ENCODE measurements at regions not wholly inside any gene's neighbourhood (a gene's known extent, or its start where the extent isn't known, plus 50 kb on each side); places are given as distances from the start of the nearest gene placed in this dataset.

DNA sequence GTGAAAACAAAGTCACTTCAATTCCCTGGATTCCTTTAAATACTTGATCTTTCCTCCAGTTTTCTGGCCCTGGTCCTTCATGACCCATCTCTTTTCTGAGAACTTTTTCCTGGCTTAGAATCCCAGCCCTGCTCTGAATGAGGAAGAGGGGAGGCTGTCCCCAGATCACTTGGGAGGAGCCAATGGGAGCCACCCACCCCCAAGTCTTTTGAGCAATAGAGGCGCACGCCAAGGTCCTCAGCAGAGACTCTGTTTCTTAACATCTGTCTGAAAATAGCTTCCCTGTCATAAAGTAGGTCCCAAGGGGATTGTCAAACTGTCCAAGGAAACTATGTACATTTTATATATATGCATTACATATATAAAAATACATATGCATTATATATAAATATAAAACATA, 126.8 kb downstream of the ADRA2A start:
- no peak for DNase-seq (ENCODE audit: low read depth)

DNA sequence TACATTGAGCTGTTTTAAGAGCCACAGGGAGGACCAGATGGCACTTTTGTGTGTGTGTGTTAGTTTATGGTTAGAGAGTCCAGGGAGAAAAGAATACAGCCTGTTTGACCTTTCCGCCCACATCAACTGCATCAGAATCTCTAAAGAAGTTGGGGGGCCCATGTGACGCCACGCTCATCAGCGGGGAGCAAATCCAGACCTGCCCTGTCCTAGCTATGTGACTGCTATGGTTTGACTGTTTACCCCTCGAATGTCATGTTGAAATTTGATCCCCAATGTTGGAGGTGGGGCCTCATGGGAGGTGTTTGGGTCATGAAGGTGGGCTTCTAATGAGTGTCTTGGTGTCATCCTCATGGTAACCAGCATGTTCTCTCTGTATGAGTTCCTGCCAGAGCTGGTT, 128.0 kb downstream of the ADRA2A start:
- DNase-seq (ENCODE audit: low read depth) = no peak

DNA sequence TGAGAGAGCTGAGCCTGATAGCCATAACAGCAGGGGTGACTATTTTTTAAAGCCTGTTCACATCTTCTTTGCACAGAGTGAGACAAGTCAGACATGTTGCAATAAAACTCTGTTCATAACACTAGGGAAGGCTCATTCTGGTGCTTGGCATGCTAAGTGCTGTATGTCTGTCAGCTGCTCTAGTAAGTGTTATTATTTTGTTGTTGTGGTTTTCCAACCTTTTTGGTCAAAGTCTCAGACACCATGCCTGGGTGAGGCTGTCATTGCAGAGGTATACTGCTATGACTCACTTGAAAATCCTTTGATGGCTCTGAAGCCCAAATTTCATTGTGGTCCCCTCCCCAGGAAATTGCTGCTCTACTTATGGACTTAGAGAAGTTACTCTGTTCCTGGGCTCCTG, 129.7 kb downstream of the ADRA2A start:
- no peak for DNase-seq (ENCODE audit: low read depth)

DNA sequence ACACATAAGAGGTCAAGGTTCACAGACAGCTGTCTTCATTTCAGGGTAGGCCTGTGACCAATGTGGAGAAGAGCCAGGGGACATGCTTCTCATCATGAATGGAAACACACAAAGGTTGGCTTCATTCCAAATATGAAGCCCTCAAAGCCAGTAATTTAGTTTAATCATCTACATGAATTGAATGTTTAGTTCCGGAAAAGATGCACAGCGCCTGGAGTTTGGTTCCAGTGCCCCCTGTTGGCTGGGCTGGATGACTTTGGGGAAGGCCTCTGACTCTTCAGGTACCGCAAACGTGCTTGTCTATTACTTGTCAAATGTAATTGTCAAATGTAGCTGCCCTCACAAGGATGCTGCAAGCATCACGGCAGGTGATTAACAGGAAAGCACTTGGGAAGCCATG, 130.7 kb downstream of the ADRA2A start:
- DNase-seq (ENCODE audit: low read depth) = no peak

DNA sequence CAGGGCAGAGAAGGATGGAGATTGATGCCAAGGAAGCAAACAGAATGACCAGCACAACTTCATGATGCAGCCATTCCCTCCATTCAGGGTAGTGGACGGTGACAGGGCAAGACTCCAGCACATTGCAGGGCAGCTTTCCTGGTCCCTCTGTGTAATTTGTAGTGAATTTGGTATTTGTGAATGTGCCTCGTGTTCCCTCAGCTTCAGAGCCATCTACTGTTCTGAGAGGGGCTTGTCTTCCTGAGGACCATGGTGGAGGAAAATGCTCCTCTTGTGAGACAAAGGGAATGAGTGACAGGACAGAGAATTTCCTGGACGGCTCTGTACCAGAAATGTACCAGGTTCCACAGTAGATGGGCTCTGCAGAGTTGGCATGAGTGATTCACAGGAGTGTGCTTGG, 132.1 kb downstream of the ADRA2A start:
- no peak for DNase-seq (ENCODE audit: low read depth)

DNA sequence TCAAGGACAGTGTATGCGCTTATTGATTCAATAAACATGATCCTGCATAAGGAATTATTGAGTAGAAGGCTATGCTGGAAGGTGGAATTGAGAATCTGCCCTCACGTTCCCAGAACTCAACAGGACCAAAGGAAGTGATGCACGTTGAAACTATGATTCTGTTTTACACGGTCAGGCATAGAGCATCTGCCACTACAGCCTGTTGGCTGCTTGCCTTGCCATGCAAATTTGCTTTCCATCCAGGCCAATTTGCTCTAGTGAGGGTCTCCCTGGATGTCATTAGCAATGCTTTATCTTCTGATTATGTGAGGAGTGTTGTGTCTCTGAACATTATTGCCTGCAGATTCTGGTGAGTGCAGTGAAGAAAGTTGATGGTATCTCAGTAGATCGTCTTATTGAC, 132.9 kb downstream of the ADRA2A start:
- no peak for DNase-seq (ENCODE audit: low read depth)

DNA sequence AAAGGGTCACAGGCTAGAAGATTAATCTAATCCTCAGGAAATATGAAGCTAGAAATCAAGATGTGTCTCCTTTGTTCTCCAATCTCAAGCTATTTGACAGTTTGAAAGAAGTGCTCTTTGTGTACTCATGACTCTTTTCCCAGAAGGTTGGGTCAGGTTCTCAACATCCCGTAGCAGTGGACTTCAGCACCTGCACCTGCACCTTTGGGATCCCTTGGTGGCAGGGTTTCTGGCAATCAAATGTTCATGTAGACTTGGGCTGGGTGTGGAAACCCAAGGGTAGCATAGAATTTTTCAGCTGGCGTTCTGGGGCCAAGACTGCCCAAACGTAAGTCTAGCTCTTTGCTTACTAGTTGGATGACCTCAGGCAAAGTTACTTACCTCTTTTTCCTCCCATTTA, 134.4 kb downstream of the ADRA2A start:
- no peak for DNase-seq (ENCODE audit: low read depth)

DNA sequence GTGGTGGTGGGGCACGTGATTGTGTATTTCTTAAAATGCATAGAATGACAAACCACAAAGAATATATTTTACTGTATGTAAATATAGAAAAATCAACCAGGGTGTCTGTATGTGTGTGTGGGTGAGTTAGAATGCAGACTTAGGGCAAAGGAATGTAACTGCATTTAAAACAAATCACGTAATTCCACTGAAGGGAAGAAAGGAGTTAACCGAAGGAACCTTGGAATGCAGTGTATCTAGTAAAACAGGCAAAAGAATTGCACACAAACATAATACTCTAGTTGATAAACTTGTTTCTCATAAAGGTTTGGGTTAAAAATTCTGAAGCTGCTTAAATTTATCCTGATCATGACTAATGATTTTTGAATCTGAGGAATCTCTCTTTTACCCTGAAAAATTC, 134.9 kb downstream of the ADRA2A start:
- no peak for DNase-seq (ENCODE audit: low read depth)

DNA sequence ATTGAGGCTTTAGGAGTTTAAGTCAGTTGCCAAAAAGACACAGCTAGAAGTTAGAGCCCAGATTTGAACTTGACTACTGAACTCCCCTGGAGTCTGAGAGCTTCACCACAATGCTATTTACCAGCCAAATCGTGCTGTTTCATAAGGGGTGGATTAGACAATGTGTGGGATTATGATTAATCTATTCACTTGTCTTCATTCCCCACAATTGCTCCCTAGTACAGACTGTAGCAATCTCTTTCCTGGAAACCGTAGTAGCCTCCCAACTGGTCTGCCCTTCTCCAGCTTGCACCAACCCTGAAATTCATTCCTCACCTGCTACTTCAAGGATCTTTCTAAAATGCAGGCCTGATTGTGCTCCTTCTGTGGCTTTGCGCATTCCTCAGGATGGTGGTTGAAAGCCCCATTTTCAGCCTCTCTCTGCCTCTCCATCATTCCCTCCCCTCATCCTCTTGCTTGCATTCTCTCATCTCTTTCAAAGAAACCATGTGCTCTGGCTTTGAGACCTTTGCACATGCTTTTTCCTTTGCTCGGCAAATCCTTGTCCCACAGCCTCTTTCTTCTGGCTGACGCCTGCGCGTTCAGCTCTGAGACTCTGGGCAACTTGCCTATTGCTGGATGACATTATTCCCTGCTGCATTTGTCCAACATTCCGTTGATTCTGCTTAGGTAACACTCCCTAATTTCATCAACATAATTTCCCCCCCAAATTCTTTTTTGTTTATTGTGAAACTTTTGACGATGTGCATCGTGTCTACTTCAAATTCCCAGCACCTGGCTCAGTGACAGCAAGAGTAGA, 145.1 kb downstream of the ADRA2A start:
- DNase-seq (ENCODE audit: low read depth) = no peak

DNA sequence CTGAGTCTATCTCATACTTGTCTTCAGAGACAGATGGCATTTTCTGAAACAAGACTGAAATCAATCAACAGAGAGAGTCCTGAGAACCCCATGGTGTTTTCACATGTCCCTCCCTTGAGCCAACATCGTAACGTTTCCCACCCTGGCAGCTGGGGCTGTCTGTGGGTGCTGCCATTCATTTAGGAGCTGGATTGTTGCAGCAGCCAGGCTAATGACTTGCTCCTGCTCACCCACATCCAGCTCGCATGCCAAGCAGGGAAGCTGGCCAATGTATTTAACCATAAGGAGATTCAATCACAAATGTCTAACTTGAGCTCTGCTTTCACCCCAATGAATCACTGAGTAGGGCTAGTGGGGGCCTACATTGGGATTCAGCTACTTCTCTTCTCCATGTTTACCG, 146.1 kb downstream of the ADRA2A start:
- DNase-seq (ENCODE audit: low read depth) = no peak

DNA sequence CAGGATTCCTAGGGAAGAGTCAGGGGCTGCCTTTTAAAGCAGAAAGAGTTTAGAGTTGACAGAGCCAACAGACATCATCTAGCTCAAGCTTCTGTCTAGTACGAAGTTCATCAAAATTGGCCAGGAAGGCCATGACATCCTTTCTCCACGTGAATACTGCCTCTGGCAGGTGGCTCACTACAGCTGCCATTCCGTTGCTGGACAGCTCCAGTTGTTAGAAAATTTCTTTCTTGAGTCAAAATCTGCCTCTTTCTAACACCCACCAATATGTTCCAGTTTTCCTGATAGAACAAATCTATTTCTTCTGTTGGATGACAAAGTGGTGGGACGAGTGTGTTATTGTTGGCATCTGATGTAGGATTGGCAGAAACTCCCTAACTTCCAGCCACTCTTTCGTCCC, 154.9 kb downstream of the ADRA2A start:
- no peak for DNase-seq (ENCODE audit: low read depth)

DNA sequence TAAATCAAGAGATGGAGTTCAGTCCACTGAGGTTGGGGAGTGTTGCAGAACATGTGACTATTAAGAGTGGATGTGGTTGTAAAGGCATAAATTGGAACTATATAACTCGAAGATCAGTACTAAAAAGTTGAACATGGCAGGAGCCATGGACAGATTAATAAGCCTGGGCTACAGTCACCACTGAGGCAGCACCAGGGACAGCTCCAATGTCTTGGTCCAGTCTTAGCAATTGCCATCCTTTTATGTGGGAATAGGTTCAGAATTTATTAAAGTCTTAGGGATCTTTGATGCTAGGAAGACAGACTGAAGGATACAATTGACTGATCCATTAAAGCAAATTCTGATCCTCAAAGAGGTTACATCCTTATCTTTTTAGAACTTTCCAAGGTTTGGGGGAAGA, 156.6 kb downstream of the ADRA2A start:
- DNase-seq (ENCODE audit: low read depth) = no peak

DNA sequence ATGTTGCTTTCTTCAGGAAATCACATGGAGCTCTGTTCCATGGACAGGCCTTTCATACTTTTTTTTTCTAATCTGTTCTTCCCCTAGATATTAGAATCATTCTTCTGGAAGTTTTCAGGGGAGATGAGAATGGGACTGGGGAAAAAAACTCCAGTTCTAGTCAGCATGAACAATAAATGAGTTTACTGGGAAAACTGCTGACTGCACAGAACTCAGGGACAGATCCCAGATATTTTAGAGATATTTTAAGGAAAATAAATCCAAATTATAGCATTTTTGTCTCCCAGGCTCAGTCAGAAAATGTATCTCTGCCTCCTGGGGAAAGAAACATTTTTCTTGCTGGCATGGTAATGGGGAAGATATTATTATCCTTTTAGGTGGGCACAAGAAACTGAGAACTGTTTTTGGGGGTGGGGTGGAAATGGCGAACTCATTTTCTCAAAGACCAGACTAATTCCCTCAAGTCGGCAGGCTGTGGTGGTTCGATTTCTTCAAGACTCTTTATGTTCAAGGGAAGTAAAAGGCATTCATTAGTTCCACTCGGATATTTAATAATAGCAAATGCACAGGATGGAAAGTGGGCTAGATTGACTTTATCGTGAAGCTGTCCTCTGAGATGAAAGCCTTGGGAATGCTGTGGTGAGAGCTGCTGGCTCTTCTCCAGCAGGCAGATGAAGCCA, 157.5 kb downstream of the ADRA2A start:
- no peak for DNase-seq (ENCODE audit: low read depth)

DNA sequence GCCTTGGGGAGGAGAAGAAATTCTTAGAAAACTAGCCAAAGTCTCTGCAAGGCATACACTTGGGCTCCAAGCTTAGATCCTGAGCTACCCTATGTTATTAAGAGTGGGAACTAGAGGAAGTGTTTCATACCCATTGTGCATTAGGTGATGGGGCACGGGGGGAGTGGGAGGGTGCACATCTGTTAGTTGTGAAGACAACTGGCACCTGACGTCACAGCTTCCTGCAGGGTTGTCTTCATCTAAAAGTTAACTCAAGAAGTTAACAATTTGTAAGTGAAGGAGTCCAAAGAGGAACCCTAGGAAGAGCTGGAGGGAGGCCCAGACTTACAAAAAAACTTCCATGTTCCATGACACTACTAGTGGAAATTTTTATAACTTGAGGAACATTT, 158.1 kb downstream of the ADRA2A start:
- DNase-seq (ENCODE audit: low read depth) = no peak

DNA sequence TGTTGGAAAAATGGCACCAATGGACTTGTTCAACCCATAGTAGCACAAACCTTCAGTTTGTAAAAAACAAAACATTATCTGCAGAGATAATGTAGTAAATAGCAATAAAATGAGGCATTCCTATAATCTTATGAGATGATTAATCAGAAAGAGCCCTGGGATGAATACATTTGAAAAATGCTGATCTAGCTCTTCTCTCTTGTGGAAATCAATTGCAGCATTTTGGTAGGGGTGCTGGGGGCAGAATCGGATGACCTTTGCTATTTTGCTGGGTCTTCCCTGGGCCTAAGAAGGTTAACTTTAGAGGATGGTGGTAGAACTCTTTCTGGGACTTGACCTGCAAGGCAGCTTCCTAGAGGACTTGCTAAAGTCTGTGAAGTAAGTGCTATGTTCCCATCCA, 163.5 kb downstream of the ADRA2A start:
- no peak for DNase-seq (ENCODE audit: low read depth)

DNA sequence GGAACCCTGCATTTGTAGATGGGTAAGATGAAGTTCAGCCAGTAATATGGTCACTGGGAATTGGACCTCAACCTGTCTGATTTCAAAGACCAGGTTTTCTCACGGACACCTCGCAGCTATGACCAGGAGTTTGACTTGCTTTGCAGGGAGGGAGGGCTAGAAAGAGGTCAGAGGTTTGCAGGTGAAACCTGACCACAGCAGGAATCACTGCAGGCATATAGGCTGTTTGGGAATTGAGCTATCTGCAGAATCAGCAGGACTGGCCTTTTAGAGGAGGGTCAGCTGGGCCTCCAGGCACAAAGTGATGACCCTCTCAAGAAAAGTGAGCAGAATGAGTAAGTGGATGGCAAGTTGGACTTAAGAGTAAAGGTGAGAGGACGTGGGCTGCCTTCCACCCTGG, 166.3 kb downstream of the ADRA2A start:
- DNase-seq (ENCODE audit: low read depth) = no peak

DNA sequence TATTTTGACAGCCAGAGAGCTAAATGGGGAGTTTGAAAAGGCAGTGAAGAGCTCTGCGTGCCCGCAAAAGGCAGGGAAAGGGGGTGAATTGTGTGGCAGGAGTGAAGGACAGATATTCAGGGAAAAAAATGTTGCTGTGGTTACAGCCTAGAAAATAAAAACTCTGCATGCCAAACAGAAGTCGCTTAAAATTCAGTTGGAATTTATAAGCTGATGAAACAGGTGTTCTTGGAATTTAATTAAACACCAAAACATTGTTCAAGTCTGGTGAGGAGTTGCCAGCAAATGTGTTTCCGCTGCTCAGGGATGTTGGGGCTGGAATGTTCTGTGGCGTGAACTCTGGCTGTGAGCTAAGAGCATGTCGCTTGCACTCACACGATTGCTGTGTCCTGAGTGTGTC, 169.3 kb downstream of the ADRA2A start:
- DNase-seq (ENCODE audit: low read depth) = no peak

DNA sequence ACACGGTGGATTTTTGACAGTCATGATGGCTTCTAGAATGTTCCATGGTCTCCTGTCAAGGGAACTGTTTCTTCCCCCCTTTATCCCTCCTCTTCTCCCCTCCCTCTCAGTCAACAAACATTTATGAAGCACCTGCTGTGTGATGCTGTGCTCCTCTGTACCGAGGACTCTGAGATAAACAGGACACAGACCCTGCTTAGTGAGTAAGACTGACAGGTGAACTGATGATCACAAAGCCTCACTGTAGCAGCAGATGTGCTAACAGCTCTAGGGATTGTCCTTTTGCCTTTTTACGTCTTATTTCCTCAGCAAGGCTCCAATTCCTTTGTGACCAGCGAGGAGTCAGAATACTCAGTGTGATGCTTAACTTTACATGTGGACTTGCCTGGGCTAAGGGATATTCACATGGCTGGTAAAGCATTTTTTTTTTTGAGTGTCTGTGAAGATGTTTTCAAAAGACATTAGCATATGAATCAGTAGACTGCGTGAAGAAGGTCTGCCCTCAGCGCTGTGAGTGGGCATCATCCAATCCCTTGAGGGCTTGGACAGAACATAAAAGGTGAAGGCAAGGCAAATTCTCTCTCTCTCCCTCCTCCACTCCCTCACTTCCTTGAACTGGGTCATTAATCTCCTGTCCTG, 170.1 kb downstream of the ADRA2A start:
- no peak for DNase-seq (ENCODE audit: low read depth)

DNA sequence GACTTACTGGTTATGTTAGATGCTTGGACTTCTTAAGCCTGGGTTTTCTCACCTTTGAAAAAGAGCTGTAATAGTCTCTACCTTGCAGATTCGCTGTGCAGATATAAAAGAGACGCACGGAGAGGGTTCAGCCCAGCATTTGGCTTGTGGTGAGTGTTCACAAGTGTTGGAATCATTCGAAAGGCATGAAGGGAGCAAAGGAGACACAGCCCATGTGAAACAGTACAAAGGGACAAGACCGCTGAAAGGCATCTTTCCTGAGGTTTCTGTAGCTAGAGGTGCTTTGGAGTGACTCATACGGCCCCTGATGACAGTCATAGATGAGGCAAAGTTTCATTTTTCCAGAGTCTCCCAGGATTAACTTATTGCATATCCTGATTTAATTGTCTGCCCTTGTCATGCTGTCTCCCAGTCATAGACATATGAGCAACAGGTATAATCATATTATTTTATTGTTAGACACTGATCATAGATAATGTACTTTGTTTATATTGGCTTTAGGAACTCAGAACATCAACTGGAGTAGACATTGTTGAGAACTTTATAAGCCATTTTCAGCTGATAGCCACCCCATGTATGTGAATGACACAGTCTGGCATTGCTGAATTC, 171.1 kb downstream of the ADRA2A start:
- DNase-seq (ENCODE audit: low read depth) = no peak

DNA sequence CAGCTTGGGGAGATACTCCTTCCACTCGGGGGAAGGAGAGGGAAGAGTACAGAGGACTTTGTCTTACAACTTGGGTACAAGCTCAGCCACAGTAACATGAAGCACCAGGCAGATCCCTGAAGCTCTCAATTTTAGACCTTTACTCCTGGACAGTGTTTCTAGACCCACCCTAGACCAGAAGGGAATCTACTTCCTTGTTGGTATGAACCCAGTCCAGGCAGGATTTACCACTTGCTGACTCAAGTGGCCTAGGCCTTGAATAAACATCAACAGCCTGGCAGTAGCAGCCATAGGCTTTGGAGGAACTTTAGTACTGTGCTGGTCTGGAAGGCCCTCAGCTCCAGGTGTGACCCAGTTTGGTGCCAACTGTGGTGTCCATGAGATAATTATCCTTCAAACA, 173.1 kb downstream of the ADRA2A start:
- DNase-seq (ENCODE audit: low read depth) = no peak

DNA sequence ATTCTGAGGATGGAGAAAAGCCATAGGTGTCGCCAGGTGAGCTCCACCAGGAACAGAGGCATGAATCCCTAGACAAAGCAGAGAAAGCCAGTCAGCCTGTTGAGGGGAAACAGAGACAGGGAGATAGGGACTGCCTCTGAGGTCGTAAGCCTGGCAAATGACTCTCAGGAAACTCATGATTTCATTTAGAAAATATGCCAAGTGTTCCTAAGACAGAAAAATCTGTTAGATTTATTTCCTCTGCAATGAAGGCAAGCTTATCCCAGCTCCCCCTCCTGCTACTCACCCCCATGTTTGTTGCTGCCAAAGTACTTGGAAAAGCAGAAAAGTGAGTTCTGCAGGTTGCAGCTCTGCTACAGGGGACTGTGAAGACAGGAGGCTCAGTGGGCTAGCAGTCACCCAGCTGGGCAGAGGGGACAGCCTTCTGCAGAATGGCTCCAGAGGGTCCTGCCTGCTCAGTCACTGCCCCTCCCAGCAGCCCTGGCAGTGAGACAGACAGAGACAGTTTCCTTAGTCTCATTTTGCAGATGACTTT, 184.3 kb downstream of the ADRA2A start:
- DNase-seq (ENCODE audit: low read depth) = no peak

DNA sequence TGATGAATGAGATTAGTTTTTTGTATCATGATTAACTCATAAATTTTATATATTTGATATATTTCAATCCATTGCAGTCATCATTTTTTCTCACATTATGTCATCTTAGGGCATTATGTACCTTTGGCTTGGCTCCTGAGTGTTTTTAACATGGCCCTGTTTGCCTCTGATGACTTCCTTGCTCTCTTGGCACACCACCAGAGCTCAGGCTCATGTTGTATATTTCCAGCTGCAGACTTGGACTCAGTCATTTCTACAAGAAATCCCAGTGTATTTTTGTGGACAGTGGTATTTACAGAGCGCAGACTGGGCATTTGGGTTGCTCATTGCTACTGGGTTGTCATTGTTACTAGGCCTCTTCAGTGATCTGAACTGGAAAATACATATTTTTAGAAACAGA, 188.5 kb downstream of the ADRA2A start:
- DNase-seq (ENCODE audit: low read depth) = no peak

DNA sequence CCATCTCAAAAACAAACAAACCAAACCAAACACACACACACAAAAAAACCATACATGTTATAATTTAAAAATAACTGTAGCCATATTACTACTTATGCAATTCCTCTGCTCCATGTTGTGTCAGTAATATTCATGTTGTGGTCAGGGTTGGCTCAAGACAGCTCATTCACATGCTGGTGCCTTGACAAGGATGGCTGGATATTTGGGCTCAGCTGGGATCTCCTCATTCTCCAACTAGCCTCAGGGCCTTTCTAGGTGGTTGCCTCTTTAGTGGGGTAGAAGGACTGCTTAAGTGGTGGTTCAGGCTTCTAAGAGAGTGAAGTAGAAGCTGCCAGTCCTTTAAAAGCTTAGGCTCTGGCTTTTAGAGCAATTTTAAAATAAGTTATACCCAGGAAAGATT, 189.3 kb downstream of the ADRA2A start:
- no peak for DNase-seq (ENCODE audit: low read depth)

All from iris pigment epithelial cell (primary cell).